Memory B cell (primary cell): ENCODE measurements at regions not wholly inside any gene's neighbourhood (a gene's known extent, or its start where the extent isn't known, plus 50 kb on each side); places are given as distances from the start of the nearest gene placed in this dataset.
"Not testable (repeated sequence)": the region's sequence is repeated elsewhere in the genome, so short reads cannot be mapped to it uniquely, and the experiment has no call there.

ENCODE experiments used
- ATAC-seq: fragments of 150-1000 bp; cut with Tn5 transposase; 2 replicates; pipeline ENCODE4 v1.10.0; 2021; ENCODE audit warnings: low read depth, mild to moderate bottlenecking, moderate library complexity
- DNase-seq, 2 donors: peaks; one replicate each; pipeline ENCODE4 v3.0.0; 2022; ENCODE audit warnings: low spot score in 2 of 2
- H3K27ac Mint-ChIP-seq: one replicate; pipeline ENCODE4 v1.8.0; 2022; ENCODE audit warnings: mild to moderate bottlenecking, moderate library complexity, mixed read lengths
- H3K27me3 Mint-ChIP-seq: one replicate; pipeline ENCODE4 v1.8.0; 2022; ENCODE audit warnings: mixed read lengths
- H3K36me3 Mint-ChIP-seq: one replicate; pipeline ENCODE4 v1.8.0; 2022; ENCODE audit warnings: mild to moderate bottlenecking, mixed read lengths
- H3K4me1 Mint-ChIP-seq: one replicate; pipeline ENCODE4 v1.8.0; 2022; ENCODE audit warnings: mixed read lengths
- H3K4me3 Mint-ChIP-seq: one replicate; pipeline ENCODE4 v1.8.0; 2022; ENCODE audit warnings: mild to moderate bottlenecking, moderate library complexity, mixed read lengths
- H3K9me3 Mint-ChIP-seq: one replicate; pipeline ENCODE4 v1.8.0; 2022; ENCODE audit warnings: mixed read lengths

DNA sequence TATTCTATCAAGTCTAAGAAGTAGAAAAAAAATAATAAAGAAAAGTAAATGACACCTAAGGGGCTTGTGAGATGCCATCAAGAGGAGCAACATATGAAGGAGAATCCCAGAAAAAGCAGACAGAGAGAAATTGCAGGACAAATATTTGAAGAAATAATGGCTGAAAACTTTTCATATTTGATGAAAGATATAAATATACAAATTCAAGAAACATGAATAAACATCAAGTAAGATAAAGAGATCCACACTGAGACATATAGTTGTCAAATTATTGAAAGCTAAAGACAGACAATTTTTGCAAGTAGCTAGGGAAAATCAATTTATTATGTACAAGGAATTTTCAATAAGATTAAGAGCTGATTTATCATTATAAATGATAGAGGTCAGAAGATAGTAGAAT is 558.0 kb downstream of the ZWINT start:
- Mint-ChIP-seq H3K36me3 (no peaks in the 10 kb centered on the region), H3K27me3 (no peaks in the 10 kb centered on the region), H3K4me1 (no peaks in the 10 kb centered on the region), H3K27ac (no peak overlapping the region), H3K9me3 (peaks cover 1% of the 10 kb centered on the region), H3K4me3 (no peak overlapping the region)
- no peak for ATAC-seq
- no peak for DNase-seq

DNA sequence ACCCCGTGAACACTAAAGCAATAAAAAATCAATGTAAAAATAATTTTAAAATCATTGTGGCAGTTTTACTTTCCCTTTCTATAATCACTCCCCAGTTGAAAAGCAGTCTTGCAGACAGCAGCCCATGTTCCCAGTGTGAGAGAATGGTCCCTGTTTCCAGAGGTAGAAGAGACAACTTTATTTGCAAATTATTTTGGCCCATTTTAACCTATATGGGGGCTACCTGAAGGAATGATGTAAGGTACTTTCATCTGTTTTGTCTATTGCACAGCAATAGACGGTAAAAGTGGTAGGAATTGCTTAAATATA is 559.8 kb downstream of the ZWINT start:
- Mint-ChIP-seq H3K27me3 (no peaks in the 10 kb centered on the region), H3K27ac (no peak overlapping the region), H3K4me3 (no peak overlapping the region)

GRCh38 chr10:55800602-55801352 is 560.3 kb downstream of the ZWINT start:
- Mint-ChIP-seq H3K9me3 (peaks cover 1% of the 10 kb centered on the region), H3K27ac (no peak overlapping the region), H3K4me3 (no peak overlapping the region), H3K36me3 (no peaks in the 10 kb centered on the region), H3K4me1 (no peaks in the 10 kb centered on the region), H3K27me3 (no peaks in the 10 kb centered on the region)
- ATAC-seq: no peak
- DNase-seq: no peak

More for the DNA sequence above, 559.8 kb downstream of the ZWINT start:
- Mint-ChIP-seq H3K9me3 (peaks cover 1% of the 10 kb centered on the region), H3K36me3 (no peaks in the 10 kb centered on the region), H3K4me1 (no peaks in the 10 kb centered on the region)
- ATAC-seq (no peak), DNase-seq (no peak)

- DNase-seq: no peak
- no peak overlapping the region for H3K27ac Mint-ChIP-seq
- H3K36me3 Mint-ChIP-seq: no peaks in the 10 kb centered on the region
- ATAC-seq: no peak
- no peaks in the 10 kb centered on the region for H3K27me3 Mint-ChIP-seq
- peaks cover 2% of the 10 kb centered on the region for H3K9me3 Mint-ChIP-seq
- H3K4me3 Mint-ChIP-seq: no peak overlapping the region
- no peaks in the 10 kb centered on the region for H3K4me1 Mint-ChIP-seq
Measured at GRCh38 chr10:55793024-55793423, 568.0 kb downstream of the ZWINT start.

DNA sequence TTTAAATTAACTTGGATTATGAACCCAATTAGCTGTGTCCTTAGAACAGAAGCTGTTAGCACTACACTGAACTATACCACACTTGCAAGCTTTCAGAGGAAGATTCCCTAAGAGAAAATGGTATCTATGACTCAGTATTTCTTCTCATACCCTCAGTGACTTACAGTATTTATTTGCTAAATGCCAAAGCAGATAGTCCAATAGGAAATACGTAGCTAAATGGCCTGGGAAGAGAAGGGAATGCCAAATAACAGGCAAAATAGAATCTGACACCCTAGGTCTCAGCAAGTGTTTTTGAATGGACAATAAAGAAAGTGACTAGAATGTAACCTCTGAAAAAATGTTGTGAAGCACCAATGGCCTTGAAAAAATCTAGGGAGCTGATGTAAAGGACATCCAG is 570.8 kb downstream of the ZWINT start:
- H3K36me3 Mint-ChIP-seq, H3K4me1 Mint-ChIP-seq, H3K27ac Mint-ChIP-seq, H3K9me3 Mint-ChIP-seq, DNase-seq, H3K4me3 Mint-ChIP-seq, H3K27me3 Mint-ChIP-seq, ATAC-seq: not testable (repeated sequence)

- ATAC-seq (no peak), DNase-seq (no peak)
- Mint-ChIP-seq H3K27ac (no peak overlapping the region), H3K27me3 (no peaks in the 10 kb centered on the region), H3K4me3 (no peak overlapping the region), H3K9me3 (peaks cover 2% of the 10 kb centered on the region), H3K4me1 (no peaks in the 10 kb centered on the region), H3K36me3 (no peaks in the 10 kb centered on the region)
Measured at GRCh38 chr10:55786461-55787050, 574.5 kb downstream of the ZWINT start.

- no peaks in the 10 kb centered on the region for H3K27me3 Mint-ChIP-seq
- H3K27ac Mint-ChIP-seq: no peak overlapping the region
- H3K4me1 Mint-ChIP-seq: no peaks in the 10 kb centered on the region
- no peaks in the 10 kb centered on the region for H3K36me3 Mint-ChIP-seq
- ATAC-seq (no peak), DNase-seq (no peak)
- no peaks in the 10 kb centered on the region for H3K9me3 Mint-ChIP-seq
- H3K4me3 Mint-ChIP-seq: no peak overlapping the region
Measured at GRCh38 chr10:55782181-55782580, 578.9 kb downstream of the ZWINT start.

GRCh38 chr10:55766212-55766611 is 594.8 kb downstream of the ZWINT start:
- H3K9me3 Mint-ChIP-seq: no peaks in the 10 kb centered on the region

DNA sequence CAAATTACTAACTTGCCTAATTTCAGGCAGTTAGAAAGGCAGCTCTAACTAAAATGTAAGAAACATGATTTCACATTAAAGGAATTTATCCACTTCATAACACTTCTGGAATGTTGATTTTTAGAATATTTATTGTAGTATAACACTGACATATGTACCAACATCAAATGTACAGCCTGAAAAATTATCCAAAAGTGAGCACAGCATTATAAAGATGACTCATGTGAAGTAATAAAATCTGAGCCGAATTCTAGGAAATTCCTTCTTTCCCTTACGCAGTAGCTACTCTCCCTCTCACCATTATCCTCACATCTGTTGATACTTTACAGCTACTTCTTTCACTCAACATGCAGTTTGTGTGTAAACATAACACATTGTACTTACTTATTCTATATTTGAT is 610.6 kb downstream of the ZWINT start:
- no peak overlapping the region for H3K4me3 Mint-ChIP-seq
- ATAC-seq: no peak

More at GRCh38 chr10:55766212-55766611, 594.8 kb downstream of the ZWINT start:
- ATAC-seq (no peak), DNase-seq (no peak)
- Mint-ChIP-seq H3K27me3 (no peaks in the 10 kb centered on the region), H3K27ac (no peak overlapping the region), H3K36me3 (no peaks in the 10 kb centered on the region), H3K4me1 (no peaks in the 10 kb centered on the region), H3K4me3 (no peak overlapping the region)

GRCh38 chr10:55747244-55747643 is 613.8 kb downstream of the ZWINT start:
- Mint-ChIP-seq H3K4me3 (no peak overlapping the region), H3K36me3 (no peaks in the 10 kb centered on the region), H3K27ac (no peak overlapping the region), H3K9me3 (no peaks in the 10 kb centered on the region), H3K27me3 (no peaks in the 10 kb centered on the region), H3K4me1 (no peaks in the 10 kb centered on the region)
- no peak for DNase-seq
- no peak for ATAC-seq

More for the DNA sequence above, 610.6 kb downstream of the ZWINT start:
- Mint-ChIP-seq H3K27ac (no peak overlapping the region), H3K4me1 (no peaks in the 10 kb centered on the region), H3K27me3 (no peaks in the 10 kb centered on the region), H3K9me3 (no peaks in the 10 kb centered on the region), H3K36me3 (no peaks in the 10 kb centered on the region)
- no peak for DNase-seq

GRCh38 chr10:55746002-55746401 is 615.1 kb downstream of the ZWINT start:
- Mint-ChIP-seq H3K4me3 (no peak overlapping the region), H3K27ac (no peak overlapping the region), H3K36me3 (no peaks in the 10 kb centered on the region), H3K9me3 (no peaks in the 10 kb centered on the region), H3K4me1 (no peaks in the 10 kb centered on the region), H3K27me3 (no peaks in the 10 kb centered on the region)
- no peak for DNase-seq
- ATAC-seq: no peak

- H3K27ac Mint-ChIP-seq: no peak overlapping the region
- H3K27me3 Mint-ChIP-seq: no peaks in the 10 kb centered on the region
- no peaks in the 10 kb centered on the region for H3K9me3 Mint-ChIP-seq
- DNase-seq (no peak), ATAC-seq (no peak)
- no peak overlapping the region for H3K4me3 Mint-ChIP-seq
- H3K4me1 Mint-ChIP-seq: no peaks in the 10 kb centered on the region
- no peaks in the 10 kb centered on the region for H3K36me3 Mint-ChIP-seq
Measured at GRCh38 chr10:55742487-55742886, 618.6 kb downstream of the ZWINT start.

DNA sequence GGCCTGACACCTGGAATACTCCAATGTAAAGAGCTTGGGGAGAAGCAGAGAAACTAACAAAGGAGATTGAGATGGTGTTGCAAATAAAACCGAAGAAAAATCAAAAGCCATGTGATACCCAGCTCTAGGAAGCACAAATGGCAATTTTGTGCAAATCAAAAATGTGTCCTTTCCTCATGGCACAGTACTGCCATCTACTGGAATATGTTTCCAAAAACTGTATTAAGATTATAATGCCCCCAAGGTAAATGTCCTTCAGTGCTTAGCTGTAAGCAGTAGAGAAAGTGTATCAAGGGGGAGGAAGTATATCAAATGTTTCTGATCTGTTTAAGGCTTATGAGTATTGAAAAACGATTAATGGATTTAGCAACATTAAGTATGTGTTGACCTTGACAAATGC is 620.3 kb downstream of the ZWINT start:
- H3K4me1 Mint-ChIP-seq, H3K9me3 Mint-ChIP-seq, DNase-seq, H3K36me3 Mint-ChIP-seq, H3K27ac Mint-ChIP-seq, H3K27me3 Mint-ChIP-seq, ATAC-seq, H3K4me3 Mint-ChIP-seq: not testable (repeated sequence)

GRCh38 chr10:55740110-55740509 is 620.9 kb downstream of the ZWINT start:
- no peaks in the 10 kb centered on the region for H3K4me1 Mint-ChIP-seq
- H3K27me3 Mint-ChIP-seq: no peaks in the 10 kb centered on the region
- DNase-seq (no peak), ATAC-seq (no peak)
- no peaks in the 10 kb centered on the region for H3K36me3 Mint-ChIP-seq
- H3K27ac Mint-ChIP-seq: no peak overlapping the region
- H3K9me3 Mint-ChIP-seq: no peaks in the 10 kb centered on the region
- no peak overlapping the region for H3K4me3 Mint-ChIP-seq

DNA sequence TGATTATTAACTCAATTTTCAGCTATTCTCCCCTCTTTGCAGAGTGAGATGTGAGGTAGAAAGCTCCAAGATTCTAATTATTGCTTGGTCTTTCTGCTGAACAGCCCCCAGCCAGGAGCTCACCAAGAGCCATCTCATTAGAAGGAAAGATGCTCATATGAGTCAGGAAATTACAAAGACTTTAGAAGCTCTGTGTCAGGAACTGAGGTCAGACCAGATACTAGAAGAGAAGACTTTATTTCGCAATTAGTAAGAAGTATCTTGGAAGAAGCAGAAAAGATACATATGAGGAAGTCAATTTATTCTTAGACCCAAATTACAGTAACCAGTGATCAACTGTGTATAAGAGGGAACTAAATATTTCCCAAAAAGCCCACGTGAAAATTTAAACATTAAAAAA is 626.9 kb downstream of the ZWINT start:
- no peaks in the 10 kb centered on the region for H3K36me3 Mint-ChIP-seq

More for the DNA sequence above, 626.9 kb downstream of the ZWINT start:
- ATAC-seq (no peak), DNase-seq (no peak)
- no peak overlapping the region for H3K27ac Mint-ChIP-seq
- no peaks in the 10 kb centered on the region for H3K4me1 Mint-ChIP-seq
- no peaks in the 10 kb centered on the region for H3K27me3 Mint-ChIP-seq
- no peak overlapping the region for H3K4me3 Mint-ChIP-seq
- H3K9me3 Mint-ChIP-seq: no peaks in the 10 kb centered on the region
